Hepatocyte (in vitro differentiated cells): ENCODE measurements at regions not wholly inside any gene's neighbourhood (a gene's known extent, or its start where the extent isn't known, plus 50 kb on each side); places are given as distances from the start of the nearest gene placed in this dataset.

Source experiments
- EZH2 ChIP-seq: fragments of 200-600 bp; sonication (generic); IDR thresholded peaks from 2 replicates; pipeline ENCODE4 v1.6.1; 2016; ENCODE audit warnings: antibody characterized with exemption, mild to moderate bottlenecking, borderline replicate concordance
- EZH2phosphoT487 ChIP-seq: fragments of 200-600 bp; sonication (generic); IDR thresholded peaks from one replicate; pipeline ENCODE4 v1.6.1; 2018; ENCODE audit warnings: antibody characterized with exemption, mild to moderate bottlenecking, low read depth, moderate library complexity; ENCODE audit not compliant: unreplicated experiment, severe bottlenecking
- TF ChIP-seq, protein P1 (sequence below): fragments of 200-600 bp; sonication (generic); IDR thresholded peaks from 2 replicates; pipeline ENCODE4 v1.5.1; 2016; ENCODE audit warnings: antibody characterized with exemption, mild to moderate bottlenecking; ENCODE audit not compliant: poor library complexity

DNA sequence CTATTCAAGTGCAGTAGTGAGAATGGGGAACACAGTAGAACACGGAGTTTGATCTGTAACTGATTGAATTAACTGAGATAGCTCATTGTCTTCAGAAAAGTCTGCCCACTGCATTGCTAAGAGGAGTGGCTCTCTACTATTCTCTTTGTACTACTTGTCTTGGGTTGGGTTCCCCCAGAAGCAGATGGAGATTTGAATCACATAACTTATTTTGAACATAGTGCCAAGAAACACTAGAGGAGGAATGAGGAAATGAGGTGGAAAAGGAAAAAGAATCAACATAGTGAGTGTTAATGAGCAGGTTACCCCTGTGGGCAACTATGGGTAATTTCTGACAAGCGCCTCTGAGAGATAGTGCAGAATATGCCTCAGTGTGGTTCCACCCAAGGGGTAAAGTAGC is 362.7 kb downstream of the STIM2 start:
- TF ChIP-seq EZH2 (no peak), EZH2phosphoT487 (no peak)
- TF ChIP-seq, protein P1, sequence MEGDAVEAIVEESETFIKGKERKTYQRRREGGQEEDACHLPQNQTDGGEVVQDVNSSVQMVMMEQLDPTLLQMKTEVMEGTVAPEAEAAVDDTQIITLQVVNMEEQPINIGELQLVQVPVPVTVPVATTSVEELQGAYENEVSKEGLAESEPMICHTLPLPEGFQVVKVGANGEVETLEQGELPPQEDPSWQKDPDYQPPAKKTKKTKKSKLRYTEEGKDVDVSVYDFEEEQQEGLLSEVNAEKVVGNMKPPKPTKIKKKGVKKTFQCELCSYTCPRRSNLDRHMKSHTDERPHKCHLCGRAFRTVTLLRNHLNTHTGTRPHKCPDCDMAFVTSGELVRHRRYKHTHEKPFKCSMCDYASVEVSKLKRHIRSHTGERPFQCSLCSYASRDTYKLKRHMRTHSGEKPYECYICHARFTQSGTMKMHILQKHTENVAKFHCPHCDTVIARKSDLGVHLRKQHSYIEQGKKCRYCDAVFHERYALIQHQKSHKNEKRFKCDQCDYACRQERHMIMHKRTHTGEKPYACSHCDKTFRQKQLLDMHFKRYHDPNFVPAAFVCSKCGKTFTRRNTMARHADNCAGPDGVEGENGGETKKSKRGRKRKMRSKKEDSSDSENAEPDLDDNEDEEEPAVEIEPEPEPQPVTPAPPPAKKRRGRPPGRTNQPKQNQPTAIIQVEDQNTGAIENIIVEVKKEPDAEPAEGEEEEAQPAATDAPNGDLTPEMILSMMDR, result no peak
